K562 (cell line): ENCODE measurements at regions not wholly inside any gene's neighbourhood (a gene's known extent, or its start where the extent isn't known, plus 50 kb on each side); places are given as distances from the start of the nearest gene placed in this dataset.

Experiments used
- CSDE1 ChIP-seq, 2 experiments: fragments of 450-650 bp; IDR thresholded peaks; 2 replicates each; pipeline ENCODE4 v1.6.1; 2016; ENCODE audit warnings: mild to moderate bottlenecking in 1 of 2
- FOS ChIP-seq: IDR thresholded peaks from 3 replicates; pipeline ENCODE4 v1.6.1; 2011; ENCODE audit not compliant: insufficient read length; ENCODE audit errors: extremely low read depth
- FOXP1 ChIP-seq: sonication (generic); formaldehyde crosslinking; IDR thresholded peaks from 2 replicates; pipeline ENCODE4 v1.8.0; 2022; ENCODE audit warnings: mild to moderate bottlenecking, missing genetic modification reagents
- ILK ChIP-seq: fragments of 450-650 bp; IDR thresholded peaks from 2 replicates; pipeline ENCODE4 v1.6.1; 2016; ENCODE audit warnings: missing genetic modification characterization, low read depth, mild to moderate bottlenecking, missing compliant biosample characterization, moderate library complexity, borderline replicate concordance
- NFE2L1 ChIP-seq: fragments of 450-650 bp; IDR thresholded peaks from 2 replicates; pipeline ENCODE4 v1.6.1; 2016; ENCODE audit warnings: missing genetic modification characterization, low read depth, mild to moderate bottlenecking, missing compliant biosample characterization, moderate library complexity, borderline replicate concordance
- RBM25 ChIP-seq: fragments of 200-400 bp; formaldehyde crosslinking; IDR thresholded peaks from 2 replicates; pipeline ENCODE4 v1.6.1; 2018; ENCODE audit warnings: low read length, low read depth, moderate library complexity; ENCODE audit not compliant: severe bottlenecking
- SMARCA4 ChIP-seq: fragments of 450-650 bp; IDR thresholded peaks from 2 replicates; pipeline ENCODE4 v1.6.1; 2016
- ZNF518B ChIP-seq: fragments of 250-450 bp; sonication (Bioruptor Pico); IDR thresholded peaks from 2 replicates; pipeline ENCODE4 v1.5.0; 2021; ENCODE audit warnings: mild to moderate bottlenecking, moderate library complexity
- ZNF592 ChIP-seq: fragments of 450-650 bp; IDR thresholded peaks from 2 replicates; pipeline ENCODE4 v1.6.1; 2017; ENCODE audit warnings: antibody characterized with exemption, mild to moderate bottlenecking

- TF ChIP-seq RBM25 (no peak), ZNF592 (no peak), NFE2L1 (tag) (no peak), SMARCA4 (no peak), ZNF518B (CRISPR knock-in tag) (no peak), FOS (no peak), CSDE1 (IDR thresholded peaks at IDR 0.05) (no peak), FOXP1 (CRISPR knock-in tag) (no peak), ILK (tag) (no peak)
Observed at GRCh38 chr12:88390811-88391210, 189.5 kb downstream of the KITLG start (continued).
